BLaER1 treated with 17β-estradiol and CSF1 and Interleukin-3, amounts not matched to agents 10 nM and 100 nM (cell line): ENCODE measurements at regions not wholly inside any gene's neighbourhood (a gene's known extent, or its start where the extent isn't known, plus 50 kb on each side); places are given as distances from the start of the nearest gene placed in this dataset.

Source experiments
- H3K27ac ChIP-seq, 11 experiments: shearing (Covaris generic); formaldehyde crosslinking; 2 replicates each; pipeline ENCODE4 v1.8.1; 2022
- H3K27me3 ChIP-seq, 11 experiments: shearing (Covaris generic); formaldehyde crosslinking; 2 replicates each; pipeline ENCODE4 v1.8.1; 2022
- H3K36me3 ChIP-seq, 11 experiments: shearing (Covaris generic); formaldehyde crosslinking; 2 replicates each; pipeline ENCODE4 v1.8.1; 2022
- H3K4me1 ChIP-seq, 10 experiments: shearing (Covaris generic); formaldehyde crosslinking; 2 replicates each; pipeline ENCODE4 v1.8.1; 2022
- H3K4me2 ChIP-seq, 11 experiments: shearing (Covaris generic); formaldehyde crosslinking; 2 replicates each; pipeline ENCODE4 v1.8.1; 2022
- H3K4me3 ChIP-seq, 10 experiments: shearing (Covaris generic); formaldehyde crosslinking; 2 replicates each; pipeline ENCODE4 v1.8.1; 2022
- H3K9ac ChIP-seq, 11 experiments: shearing (Covaris generic); formaldehyde crosslinking; 2 replicates each; pipeline ENCODE4 v1.8.1; 2022
- H3K9me3 ChIP-seq, 11 experiments: shearing (Covaris generic); formaldehyde crosslinking; replicated peaks in 1 of 11; 2 replicates each; pipeline ENCODE4 v1.8.1; 2022
- H4K20me1 ChIP-seq, 11 experiments: shearing (Covaris generic); formaldehyde crosslinking; 2 replicates each; pipeline ENCODE4 v1.8.1; 2022
- Cebpa-rat ChIP-seq, 11 experiments: shearing (Covaris generic); IDR thresholded peaks; 2 replicates each; pipeline ENCODE4 v1.8.1; 2022

GRCh38 chr1:79592707-79593106, 586.2 kb upstream of the ADGRL4 start:
- 0 out of 22 replicates have a peak, but pooled peaks cover 0 to 6% (median 0%) of the 10 kb centered on the region in 11 experiments for H3K9me3 ChIP-seq

GRCh38 chr1:79588719-79589118, 582.2 kb upstream of the ADGRL4 start:
- Histone ChIP-seq H4K20me1 (no peaks in the 10 kb centered on the region), H3K4me2 (no peak overlapping the region), H3K4me3 (no peak overlapping the region), H3K4me1 (no peaks in the 10 kb centered on the region), H3K9ac (no peak overlapping the region), H3K27ac (no peak overlapping the region), H3K36me3 (no peaks in the 10 kb centered on the region), H3K27me3 (no peaks in the 10 kb centered on the region), H3K9me3 (0 out of 22 replicates have a peak, but pooled peaks cover 0 to 4% (median 0%) of the 10 kb centered on the region in 11 experiments)
- no peak for TF ChIP-seq Cebpa-rat (IDR thresholded peaks at IDR 0.05)

More at GRCh38 chr1:79592707-79593106, 586.2 kb upstream of the ADGRL4 start:
- H3K27me3 ChIP-seq: no peaks in the 10 kb centered on the region
- no peak overlapping the region for H3K27ac ChIP-seq
- no peak; a peak in 2 of 22 replicates for TF ChIP-seq Cebpa-rat (IDR thresholded peaks at IDR 0.05)
- no peaks in the 10 kb centered on the region for H3K36me3 ChIP-seq
- H3K4me1 ChIP-seq: no peaks in the 10 kb centered on the region
- H3K4me2 ChIP-seq: no peak overlapping the region
- no peak overlapping the region for H3K9ac ChIP-seq
- no peaks in the 10 kb centered on the region for H4K20me1 ChIP-seq
- H3K4me3 ChIP-seq: no peak overlapping the region

DNA sequence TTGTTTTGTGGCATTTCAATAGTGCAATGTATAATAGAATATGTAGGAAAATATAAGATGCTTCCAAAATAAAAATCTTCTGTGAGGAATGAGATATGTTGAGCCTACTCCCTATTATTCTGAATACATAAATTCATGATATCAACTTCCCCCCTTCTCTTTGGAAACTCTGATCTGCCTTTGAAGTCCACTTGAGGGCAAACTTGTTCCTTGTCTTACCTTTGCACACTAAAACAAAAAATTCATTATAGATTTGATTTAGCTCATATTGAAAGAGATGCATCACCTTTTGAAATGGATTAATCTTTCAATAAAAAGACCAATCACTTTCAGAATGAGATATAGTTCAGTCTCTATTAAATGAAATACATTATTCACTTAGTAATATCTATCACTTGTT, 580.7 kb upstream of the ADGRL4 start:
- Histone ChIP-seq H3K36me3 (no peaks in the 10 kb centered on the region), H3K4me1 (no peaks in the 10 kb centered on the region), H3K27me3 (no peaks in the 10 kb centered on the region), H3K4me3 (no peak overlapping the region), H3K27ac (no peak overlapping the region), H3K9ac (no peak overlapping the region), H3K4me2 (no peak overlapping the region), H3K9me3 (peaks cover 0 to 6% (median 0%) of the 10 kb centered on the region in 11 experiments; a peak in 1 of 22 replicates), H4K20me1 (no peaks in the 10 kb centered on the region)
- no peak for TF ChIP-seq Cebpa-rat (IDR thresholded peaks at IDR 0.05)

DNA sequence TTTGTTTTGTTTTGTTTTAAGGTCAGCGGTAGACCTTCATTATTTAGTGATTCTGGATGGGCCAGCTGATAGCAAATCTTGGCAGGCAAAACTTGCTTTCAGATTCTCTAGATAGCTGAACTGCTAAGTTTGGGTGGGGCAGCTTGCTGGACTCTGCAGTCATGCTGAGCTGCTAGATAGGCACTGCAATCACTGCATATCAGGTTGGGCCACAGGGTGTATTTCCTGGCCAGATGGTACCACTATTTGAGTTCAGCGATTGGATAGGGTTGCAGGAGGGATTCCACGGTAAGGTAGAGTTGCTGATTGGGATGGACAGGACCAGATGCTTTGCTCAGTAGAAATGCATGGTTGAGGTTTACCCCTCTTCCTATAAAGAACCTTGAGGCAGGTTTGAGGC, 579.3 kb upstream of the ADGRL4 start:
- Histone ChIP-seq H3K36me3 (no peaks in the 10 kb centered on the region), H3K27me3 (no peaks in the 10 kb centered on the region), H3K27ac (no peak overlapping the region), H3K9me3 (peaks cover 0 to 8% (median 0%) of the 10 kb centered on the region in 11 experiments; a peak in 1 of 22 replicates), H3K4me1 (no peaks in the 10 kb centered on the region), H4K20me1 (no peaks in the 10 kb centered on the region), H3K4me2 (no peak overlapping the region), H3K4me3 (no peak overlapping the region), H3K9ac (no peak overlapping the region)
- no peak for TF ChIP-seq Cebpa-rat (IDR thresholded peaks at IDR 0.05)

DNA sequence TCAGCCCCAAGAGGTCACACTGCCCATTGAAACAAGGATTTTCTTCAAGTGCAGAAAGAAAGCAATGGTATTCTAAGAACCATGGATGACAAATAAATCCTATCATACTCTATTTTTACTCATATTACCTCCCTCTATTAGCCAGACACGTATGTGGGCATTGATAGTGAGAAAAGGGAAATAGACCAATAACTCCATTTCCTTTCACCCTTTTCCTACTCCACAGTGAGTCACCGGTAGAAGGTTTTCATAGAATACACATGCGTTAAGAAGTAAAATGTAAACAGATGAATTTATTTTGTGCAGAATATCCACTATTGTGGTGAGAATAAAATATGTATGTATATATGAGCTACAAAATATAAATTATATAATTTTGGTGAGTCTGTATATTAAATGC, 568.9 kb upstream of the ADGRL4 start:
- H4K20me1 ChIP-seq: no peaks in the 10 kb centered on the region
- TF ChIP-seq Cebpa-rat (IDR thresholded peaks at IDR 0.05): no peak
- H3K27me3 ChIP-seq: no peaks in the 10 kb centered on the region
- no peaks in the 10 kb centered on the region for H3K4me1 ChIP-seq
- no peaks in the 10 kb centered on the region for H3K36me3 ChIP-seq
- H3K9ac ChIP-seq: no peak overlapping the region
- H3K9me3 ChIP-seq: no peaks in the 10 kb centered on the region
- H3K4me3 ChIP-seq: no peak overlapping the region
- H3K4me2 ChIP-seq: no peak overlapping the region
- no peak overlapping the region for H3K27ac ChIP-seq

DNA sequence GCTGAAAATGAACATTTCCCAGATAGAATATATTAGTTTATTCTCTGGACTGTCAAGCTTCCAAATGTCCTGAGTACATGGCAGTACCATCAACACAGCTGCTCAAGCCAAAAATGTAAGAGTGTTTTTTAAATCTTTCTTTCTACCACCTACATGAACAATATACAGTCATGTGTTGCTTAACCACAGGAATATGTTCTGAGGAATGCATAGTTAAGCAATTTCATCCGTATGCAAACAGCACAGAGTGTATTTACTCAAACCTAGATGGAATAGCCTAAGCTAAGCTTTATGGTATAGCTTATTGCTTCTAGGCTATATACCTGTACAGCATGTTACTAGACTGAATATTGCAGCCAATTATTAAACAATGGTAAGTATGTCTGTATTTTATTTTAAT, 561.9 kb upstream of the ADGRL4 start:
- TF ChIP-seq Cebpa-rat (IDR thresholded peaks at IDR 0.05): no peak
- no peak overlapping the region for H3K27ac ChIP-seq
- H3K9me3 ChIP-seq: peaks cover 0 to 7% (median 0%) of the 10 kb centered on the region in 11 experiments; a peak in 4 of 22 replicates
- H3K4me2 ChIP-seq: no peak overlapping the region
- H3K9ac ChIP-seq: no peak overlapping the region
- no peaks in the 10 kb centered on the region for H3K27me3 ChIP-seq
- H3K4me3 ChIP-seq: no peak overlapping the region
- no peaks in the 10 kb centered on the region for H3K36me3 ChIP-seq
- H3K4me1 ChIP-seq: peaks cover 0 to 3% (median 0%) of the 10 kb centered on the region in 10 experiments; a peak in 1 of 20 replicates
- no peaks in the 10 kb centered on the region for H4K20me1 ChIP-seq

DNA sequence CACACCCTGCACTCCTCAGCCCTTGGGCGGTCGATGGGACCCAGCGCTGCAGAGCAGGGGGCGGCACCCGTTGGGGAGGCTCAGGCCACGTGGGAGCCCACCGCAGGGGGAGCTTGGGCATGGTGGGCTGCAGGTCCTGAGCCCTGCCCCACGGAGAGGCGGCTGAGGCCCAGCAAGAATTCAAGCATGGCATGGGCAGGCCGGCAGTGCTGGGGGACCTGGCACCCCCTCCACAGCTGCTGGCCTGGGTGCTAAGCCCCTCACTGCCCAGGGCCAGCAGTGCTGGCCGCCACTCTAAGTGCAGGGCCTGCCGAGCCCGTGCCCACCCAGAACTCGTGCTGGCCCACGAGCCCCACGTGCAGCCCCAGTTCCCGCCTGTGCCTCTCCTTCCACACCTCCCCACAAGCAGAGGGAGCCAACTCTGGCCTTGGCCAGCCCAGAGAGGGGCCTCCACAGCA, 555.0 kb upstream of the ADGRL4 start:
- Histone ChIP-seq H3K4me3 (no peak overlapping the region), H3K4me2 (no peak overlapping the region), H3K9ac (no peak overlapping the region), H3K27ac (no peak overlapping the region), H3K4me1 (no peaks in the 10 kb centered on the region), H3K36me3 (no peaks in the 10 kb centered on the region), H3K9me3 (peaks cover 10 to 32% (median 16%) of the 10 kb centered on the region in 11 experiments; a peak in 20 of 22 replicates), H3K27me3 (no peaks in the 10 kb centered on the region), H4K20me1 (no peaks in the 10 kb centered on the region)
- no peak for TF ChIP-seq Cebpa-rat (IDR thresholded peaks at IDR 0.05)

DNA sequence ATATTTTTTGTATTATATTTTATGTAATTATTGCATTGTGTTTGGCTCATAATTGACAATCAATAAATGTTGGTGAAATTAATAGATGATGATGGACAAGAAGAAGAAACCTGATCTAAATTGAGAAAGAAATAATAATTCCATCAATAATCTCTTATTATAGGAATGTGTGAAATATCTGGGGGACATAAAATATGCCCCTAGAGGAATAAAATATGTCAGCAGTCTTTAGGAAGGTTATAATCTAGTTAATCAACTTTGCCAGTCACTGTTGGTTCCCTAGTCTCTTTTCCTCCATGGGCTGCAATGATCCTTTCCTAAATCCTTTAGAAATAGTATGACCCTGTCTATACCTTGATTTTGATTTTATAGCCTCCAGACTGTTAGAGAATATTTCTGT, 549.7 kb upstream of the ADGRL4 start:
- Histone ChIP-seq H3K9ac (no peak overlapping the region), H3K4me2 (no peak overlapping the region), H3K4me1 (no peaks in the 10 kb centered on the region), H4K20me1 (no peaks in the 10 kb centered on the region), H3K27me3 (no peaks in the 10 kb centered on the region), H3K4me3 (no peak overlapping the region), H3K36me3 (no peaks in the 10 kb centered on the region), H3K9me3 (peaks cover under 1 to 11% (median 7%) of the 10 kb centered on the region in 11 experiments; a peak in 20 of 22 replicates), H3K27ac (no peak overlapping the region)
- no peak for TF ChIP-seq Cebpa-rat (IDR thresholded peaks at IDR 0.05)

- Histone ChIP-seq H3K9ac (no peak overlapping the region), H3K4me2 (no peak overlapping the region), H3K27ac (no peak overlapping the region), H3K9me3 (no peaks in the 10 kb centered on the region), H3K4me1 (no peaks in the 10 kb centered on the region), H3K36me3 (no peaks in the 10 kb centered on the region), H3K4me3 (no peak overlapping the region), H3K27me3 (no peaks in the 10 kb centered on the region), H4K20me1 (no peaks in the 10 kb centered on the region)
- TF ChIP-seq Cebpa-rat (IDR thresholded peaks at IDR 0.05): no peak
These were observed 548.2 kb upstream of the ADGRL4 start for GRCh38 chr1:79554688-79555087.

- Histone ChIP-seq H4K20me1 (no peaks in the 10 kb centered on the region), H3K4me2 (no peak overlapping the region), H3K9ac (no peak overlapping the region), H3K4me1 (no peaks in the 10 kb centered on the region), H3K4me3 (no peak overlapping the region), H3K9me3 (no peaks in the 10 kb centered on the region), H3K27ac (no peak overlapping the region), H3K36me3 (no peaks in the 10 kb centered on the region), H3K27me3 (no peaks in the 10 kb centered on the region)
- no peak for TF ChIP-seq Cebpa-rat (IDR thresholded peaks at IDR 0.05)
These were observed 544.8 kb upstream of the ADGRL4 start for GRCh38 chr1:79551321-79551720.
